ENCODE measurements at regions not wholly inside any gene's neighbourhood (a gene's known extent, or its start where the extent isn't known, plus 50 kb on each side); places are given as distances from the start of the nearest gene placed in this dataset.

DNA sequence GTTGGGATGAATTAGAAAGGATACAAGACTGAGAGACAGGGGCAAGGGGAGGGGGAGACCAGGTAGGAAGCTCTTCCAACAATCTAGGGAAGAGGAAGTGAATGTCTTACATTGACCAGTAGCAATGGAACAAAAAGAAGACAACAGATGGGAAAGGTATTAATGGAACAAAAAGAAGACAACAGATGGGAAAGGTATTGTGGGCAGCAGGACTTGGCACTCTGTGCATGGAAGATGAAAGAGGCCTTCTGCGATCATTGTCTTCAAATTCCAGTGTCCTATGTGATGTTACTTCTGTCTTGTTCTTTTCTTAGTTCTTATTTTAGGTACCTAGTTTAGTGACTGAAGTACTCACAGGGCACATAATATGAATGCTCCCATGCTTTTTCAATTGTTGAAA lies 161.8 kb downstream of the PALM2AKAP2 start:
- TF ChIP-seq POLR2A (IDR thresholded peaks at IDR 0.05; ENCODE audit: low read length) (no peak), GATA1 (IDR thresholded peaks at IDR 0.05; ENCODE audit: low read depth, low read length) (no peak)
